Activated CD8-positive, alpha-beta memory T cell treated with anti-CD3 and anti-CD28 coated beads for 36 hours (primary cell): ENCODE measurements at regions not wholly inside any gene's neighbourhood (a gene's known extent, or its start where the extent isn't known, plus 50 kb on each side); places are given as distances from the start of the nearest gene placed in this dataset.

Experiments
- CTCF ChIA-PET: fragments of 350-600 bp; sonication (Branson Sonifier 250); formaldehyde crosslinking; loops from one replicate; lab custom pipeline; 2021; ENCODE audit warnings: antibody characterized with exemption; lab: Charles Lee
- POLR2A ChIA-PET: fragments of 350-600 bp; sonication (Branson Sonifier 250); formaldehyde crosslinking; loops from one replicate; lab custom pipeline; 2021; ENCODE audit warnings: antibody characterized with exemption; lab: Charles Lee

DNA sequence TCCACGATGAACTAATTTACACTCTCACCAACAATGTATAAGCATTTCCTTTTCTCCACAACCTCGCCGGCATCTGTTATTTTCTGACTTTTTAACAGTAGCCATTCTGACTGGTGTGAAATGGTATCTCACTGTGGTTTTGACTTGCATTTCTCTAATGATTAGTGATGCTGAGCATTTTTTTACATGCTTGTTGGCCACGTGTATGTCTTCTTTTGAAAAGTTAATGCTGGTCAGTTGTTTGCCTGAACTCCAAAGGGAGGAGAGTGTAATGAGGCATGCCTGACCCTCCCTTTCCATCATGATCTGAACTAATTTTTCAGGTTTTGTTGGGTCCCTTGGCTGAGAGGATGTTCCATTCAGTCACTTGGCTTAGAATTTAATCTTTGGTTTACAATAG is 50.7 kb upstream of the SVIL start:
- CTCF ChIA-PET: no interaction called here
- POLR2A ChIA-PET: no interaction called here
